CD4-positive, alpha-beta T cell (primary cell): ENCODE measurements at regions not wholly inside any gene's neighbourhood (a gene's known extent, or its start where the extent isn't known, plus 50 kb on each side); places are given as distances from the start of the nearest gene placed in this dataset.
A peak's percentile ranks its signal among the peaks of the same experiment; 100 is the strongest.

Source experiments
- ATAC-seq: fragments of 200-7000 bp; cut with Tn5 transposase; one replicate; pipeline ENCODE4 v1.10.0; 2022; ENCODE audit warnings: mild to moderate bottlenecking; ENCODE audit not compliant: poor library complexity
- CTCF ChIA-PET: fragments of 350-600 bp; sonication (Branson Sonifier 250); formaldehyde crosslinking; loops from one replicate; lab custom pipeline; 2021; ENCODE audit warnings: antibody characterized with exemption, inconsistent platforms; lab: Charles Lee
- POLR2A ChIA-PET: fragments of 350-600 bp; sonication (Branson Sonifier 250); formaldehyde crosslinking; loops from one replicate; lab custom pipeline; 2021; ENCODE audit warnings: antibody characterized with exemption, inconsistent platforms; lab: Charles Lee
- DNase-seq, 14 experiments: peaks; one replicate each; pipeline ENCODE4 v3.0.0-alpha.2; 2013 to 2020; ENCODE audit warnings: mixed read lengths in 2 of 14
- H3K27ac ChIP-seq, 2 donors: one replicate each; pipeline versions ENCODE4 v1.5.1 to v1.7.0; 2013; ENCODE audit warnings: low read length in 2 of 2, low read depth in 1 of 2, mild to moderate bottlenecking in 1 of 2
- H3K27me3 ChIP-seq, 2 experiments: 1 replicate in 1 of 2; 2 replicates in 1 of 2; pipeline versions ENCODE4 v1.6.1 to v1.7.0; 2013; ENCODE audit warnings: low read length in 2 of 2, control low read depth in 1 of 2, mild to moderate bottlenecking in 1 of 2, moderate library complexity in 1 of 2; ENCODE audit not compliant: insufficient read depth in 2 of 2, control insufficient read depth in 1 of 2
- H3K36me3 ChIP-seq: one replicate; pipeline ENCODE4 v1.6.1; 2013; ENCODE audit warnings: low read length, control low read depth; ENCODE audit not compliant: insufficient read depth
- H3K4me1 ChIP-seq: one replicate; pipeline ENCODE4 v1.6.1; 2013; ENCODE audit warnings: low read length, control low read depth; ENCODE audit not compliant: insufficient read depth
- H3K4me3 ChIP-seq: one replicate; pipeline ENCODE4 v1.5.1; 2013; ENCODE audit warnings: mild to moderate bottlenecking, low read length, moderate library complexity
- H3K9me3 ChIP-seq, 2 experiments: 1 replicate in 1 of 2; 2 replicates in 1 of 2; pipeline versions ENCODE4 v1.6.1 to v1.7.0; 2013; ENCODE audit warnings: low read length in 2 of 2, mild to moderate bottlenecking in 2 of 2, control low read depth in 1 of 2, moderate library complexity in 1 of 2; ENCODE audit not compliant: control insufficient read depth in 1 of 2, insufficient read depth in 1 of 2
- H3K27ac Mint-ChIP-seq: one replicate; pipeline ENCODE4 v1.8.0; 2020; ENCODE audit warnings: mixed read lengths
- H3K27me3 Mint-ChIP-seq: one replicate; pipeline ENCODE4 v1.8.0; 2021; ENCODE audit warnings: mixed read lengths
- H3K36me3 Mint-ChIP-seq: one replicate; pipeline ENCODE4 v1.8.0; 2021; ENCODE audit warnings: low read depth, mixed read lengths
- H3K4me1 Mint-ChIP-seq: one replicate; pipeline ENCODE4 v1.8.0; 2021; ENCODE audit warnings: low read depth, mixed read lengths
- H3K4me3 Mint-ChIP-seq: one replicate; pipeline ENCODE4 v1.8.0; 2020; ENCODE audit warnings: mild to moderate bottlenecking, mixed read lengths
- H3K9me3 Mint-ChIP-seq: one replicate; pipeline ENCODE4 v1.8.0; 2020; ENCODE audit warnings: mixed read lengths
- CTCF ChIP-seq: fragments of 200-600 bp; IDR thresholded peaks from one replicate; pipeline ENCODE4 v1.8.0; 2022; ENCODE audit warnings: antibody characterized with exemption, mild to moderate bottlenecking
- intact Hi-C, 2 experiments: fragments of 100-400 bp; cut with DNase I in 1 of 2; cut with micrococcal nuclease in 1 of 2; formaldehyde crosslinking; loops; one replicate each; pipeline versions ENCODE4 v1.15.1 to v1.9.0; 2023 to 2025; cut with DNase I, micrococcal nuclease

GRCh38 chr11:103596315-103596714 lies 440.1 kb upstream of the DDI1 start:
- intact Hi-C loops, result no loop called here
- Histone ChIP-seq H3K9me3 (no peaks in the 10 kb centered on the region), H3K4me1 (no peaks in the 10 kb centered on the region), H3K36me3 (no peaks in the 10 kb centered on the region), H3K27me3 (no peaks in the 10 kb centered on the region), H3K4me3 (no peak overlapping the region), H3K27ac (no peak overlapping the region)
- H3K27me3 Mint-ChIP-seq, result peaks cover 4% of the 10 kb centered on the region
- no peaks in the 10 kb centered on the region for H3K9me3 Mint-ChIP-seq
- no peak overlapping the region for H3K4me3 Mint-ChIP-seq
- H3K4me1 Mint-ChIP-seq, result no peaks in the 10 kb centered on the region
- H3K36me3 Mint-ChIP-seq, result no peaks in the 10 kb centered on the region
- ATAC-seq, result no peak
- POLR2A ChIA-PET, result no interaction called here
- CTCF ChIA-PET, result no interaction called here
- TF ChIP-seq CTCF, result no peak
- H3K27ac Mint-ChIP-seq, result no peak overlapping the region
- DNase-seq, result no peak

GRCh38 chr11:103601225-103601846 lies 435.1 kb upstream of the DDI1 start:
- Histone ChIP-seq H3K4me3 (no peak overlapping the region), H3K36me3 (no peaks in the 10 kb centered on the region), H3K27ac (no peak overlapping the region), H3K9me3 (no peaks in the 10 kb centered on the region), H3K4me1 (no peaks in the 10 kb centered on the region), H3K27me3 (no peaks in the 10 kb centered on the region)
- intact Hi-C loops, result loop anchor here (5.0 to 10.0 kb wide), 3 partner anchors 274 to 567 kb away; no protein-coding TSS in a partner anchor
- Mint-ChIP-seq H3K27ac (no peak overlapping the region), H3K4me1 (no peaks in the 10 kb centered on the region), H3K36me3 (no peaks in the 10 kb centered on the region), H3K9me3 (no peaks in the 10 kb centered on the region), H3K4me3 (no peak overlapping the region), H3K27me3 (peaks cover 6% of the 10 kb centered on the region)
- peak in 4 of 14 experiments; percentile 2 to 30 (median 28) for DNase-seq
- ChIA-PET POLR2A (no interaction called here), CTCF (interaction anchor here (0.7 kb wide), 1 partner anchor 10 kb away, joined by 3 read pairs; no protein-coding TSS in a partner anchor)
- peak; percentile 49 for ATAC-seq
- peak; percentile 42 for TF ChIP-seq CTCF

GRCh38 chr11:103602840-103603239 lies 433.6 kb upstream of the DDI1 start:
- TF ChIP-seq CTCF, result no peak
- ATAC-seq (no peak), DNase-seq (no peak)
- no peaks in the 10 kb centered on the region for H3K36me3 Mint-ChIP-seq
- H3K9me3 ChIP-seq, result no peaks in the 10 kb centered on the region
- intact Hi-C loops, result loop anchor here (5.0 to 10.0 kb wide), 3 partner anchors 276 to 568 kb away; no protein-coding TSS in a partner anchor
- no peak overlapping the region for H3K27ac Mint-ChIP-seq
- no peaks in the 10 kb centered on the region for H3K4me1 ChIP-seq
- H3K27me3 ChIP-seq, result no peaks in the 10 kb centered on the region
- CTCF ChIA-PET, result no interaction called here
- POLR2A ChIA-PET, result no interaction called here
- no peaks in the 10 kb centered on the region for H3K4me1 Mint-ChIP-seq
- H3K4me3 ChIP-seq, result no peak overlapping the region
- H3K36me3 ChIP-seq, result no peaks in the 10 kb centered on the region
- H3K27me3 Mint-ChIP-seq, result peaks cover 6% of the 10 kb centered on the region
- H3K4me3 Mint-ChIP-seq, result no peak overlapping the region
- H3K9me3 Mint-ChIP-seq, result no peaks in the 10 kb centered on the region
- H3K27ac ChIP-seq, result no peak overlapping the region
